ENCODE measurements at regions not wholly inside any gene's neighbourhood (a gene's known extent, or its start where the extent isn't known, plus 50 kb on each side); places are given as distances from the start of the nearest gene placed in this dataset.

DNA sequence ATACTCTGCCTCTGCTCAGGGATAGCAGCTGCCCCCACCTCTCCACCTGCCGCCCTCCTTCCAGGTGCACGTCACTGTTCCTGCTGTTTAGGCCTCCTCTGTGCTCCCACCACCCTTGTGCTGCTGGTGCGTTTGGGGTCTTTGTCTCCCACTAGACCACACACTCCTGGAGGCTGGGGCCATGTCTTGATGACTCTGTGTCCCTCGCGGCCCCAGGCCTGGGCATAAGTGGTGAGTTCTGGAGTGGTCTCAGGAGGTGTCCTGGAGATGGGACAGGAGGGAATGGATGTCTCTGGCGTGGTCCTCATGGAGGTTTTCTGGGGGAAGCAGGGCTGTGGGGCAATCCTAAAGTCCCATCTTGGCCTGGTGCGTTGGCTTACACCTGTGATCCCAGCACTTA lies 132.1 kb downstream of the TFCP2L1 start:
- TF ChIP-seq CTCF (IDR thresholded peaks at IDR 0.05) (no peak), POLR2A (IDR thresholded peaks at IDR 0.05) (no peak)
